GM18517 (cell line): ENCODE measurements at regions not wholly inside any gene's neighbourhood (a gene's known extent, or its start where the extent isn't known, plus 50 kb on each side); places are given as distances from the start of the nearest gene placed in this dataset.

Experiments used
- ATAC-seq: cut with Tn5 transposase; IDR thresholded peaks from one replicate; pipeline ENCODE4 v1.9.1; 2021; ENCODE audit warnings: mild to moderate bottlenecking, moderate library complexity; ENCODE audit not compliant: unreplicated experiment

- no peak for ATAC-seq
Observed at GRCh38 chr5:162484095-162484494, 416.5 kb downstream of the GABRG2 start.

- no peak for ATAC-seq
Observed at GRCh38 chr5:162484986-162485385, 417.4 kb downstream of the GABRG2 start.

DNA sequence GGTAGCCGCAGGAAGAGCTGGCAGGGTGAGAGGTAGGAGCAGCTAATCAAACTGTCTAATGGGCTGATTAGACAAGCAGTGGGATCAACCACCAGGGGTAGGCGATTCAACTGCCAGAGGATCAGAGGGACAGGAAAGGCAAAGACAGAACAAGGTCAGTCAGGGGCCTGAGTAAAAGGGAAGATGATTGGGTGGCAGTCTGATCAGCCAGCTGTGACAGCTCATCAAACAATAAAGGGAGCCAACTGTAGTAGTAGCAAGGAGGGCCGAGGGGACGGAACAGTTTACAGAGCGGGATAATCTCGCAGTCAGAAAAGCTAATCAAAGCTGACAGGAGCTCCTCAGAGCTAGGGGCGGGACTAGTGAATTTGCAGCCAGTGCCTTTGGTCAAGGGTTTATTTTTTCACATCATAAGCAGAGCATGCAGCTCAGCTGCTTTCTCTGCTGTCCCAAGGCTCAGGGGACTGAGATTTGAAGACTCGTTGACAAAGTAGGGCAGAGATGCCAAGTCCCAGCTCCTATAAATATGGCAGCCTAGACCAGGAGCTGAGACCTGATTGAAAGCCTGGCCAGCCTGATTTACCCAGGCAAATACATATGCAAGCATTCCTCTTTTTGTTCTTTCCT, 418.2 kb downstream of the GABRG2 start:
- no peak for ATAC-seq

DNA sequence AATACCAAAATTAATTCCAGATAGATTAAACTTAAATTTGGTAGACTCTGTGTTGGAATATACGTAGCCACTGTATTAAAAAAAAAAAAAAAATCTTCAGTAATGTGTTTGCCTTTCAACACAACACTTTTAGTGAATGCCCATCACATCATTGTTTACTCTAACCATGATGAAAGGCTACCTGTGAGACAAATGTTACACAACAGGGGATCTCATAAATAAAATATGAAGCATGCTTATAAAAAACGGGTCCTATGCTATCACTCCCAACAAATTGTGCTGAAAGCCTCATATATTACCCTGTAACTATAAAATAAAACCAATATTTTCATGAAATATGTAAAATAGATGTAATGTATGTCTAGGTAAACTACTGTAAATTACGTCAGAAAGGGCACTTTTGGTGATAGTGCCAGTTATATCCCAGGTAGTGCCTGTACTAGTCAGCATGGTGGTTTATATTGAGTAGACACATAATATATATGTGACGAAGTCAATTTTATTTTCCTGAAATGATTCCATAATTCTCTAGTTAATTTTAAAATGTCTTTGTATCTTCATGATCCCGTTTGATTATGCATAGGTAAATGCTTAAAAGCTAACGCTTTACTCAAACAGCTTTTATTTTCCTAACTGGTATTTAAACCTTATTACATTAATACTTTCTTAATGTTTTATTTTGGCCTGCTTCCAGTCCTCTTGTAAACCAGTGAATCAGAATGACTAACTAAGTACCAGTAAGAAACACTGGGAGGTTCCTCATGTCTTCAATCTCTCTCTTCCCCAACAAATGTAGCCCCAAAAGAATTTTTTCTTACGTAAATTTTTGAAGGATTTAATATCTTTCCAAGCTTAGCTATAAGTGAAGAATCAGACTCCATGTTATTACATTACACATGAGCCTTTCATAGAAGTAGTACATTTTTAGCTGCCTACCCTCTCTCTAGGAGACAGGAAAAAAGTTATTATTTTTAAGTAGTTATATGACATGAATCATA, 420.3 kb downstream of the GABRG2 start:
- no peak for ATAC-seq

DNA sequence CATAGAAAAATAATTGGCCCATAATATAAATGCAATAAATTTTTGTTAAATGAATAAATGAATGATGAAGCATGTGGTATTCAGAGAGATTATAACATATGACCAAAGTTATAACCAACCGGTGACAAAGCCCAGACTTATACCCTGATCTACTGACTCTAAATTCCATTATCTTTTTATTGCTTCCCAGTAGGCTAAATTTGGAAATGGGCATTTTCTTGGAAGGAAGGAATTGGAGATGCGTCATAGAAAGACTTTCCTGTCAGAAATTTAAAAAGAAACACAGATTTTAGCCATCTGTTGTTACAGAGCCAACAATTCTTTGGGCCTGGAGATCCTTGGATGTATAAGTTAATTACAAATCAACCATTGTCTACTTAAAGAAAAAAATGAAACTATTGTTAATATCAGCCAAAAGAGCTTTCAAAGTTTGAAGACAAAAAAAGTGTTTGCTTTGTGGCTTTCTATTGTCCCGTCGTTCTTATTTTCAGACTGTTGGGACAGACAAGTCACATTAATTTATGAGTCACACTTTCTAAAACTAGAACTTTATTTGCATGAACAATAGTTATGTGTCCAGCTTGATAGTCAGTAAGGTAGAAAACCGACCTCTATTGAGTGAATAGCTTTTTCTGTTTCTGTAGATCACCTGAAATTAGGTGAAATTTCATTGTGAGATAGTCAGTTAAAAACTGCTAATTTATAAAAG, 428.7 kb downstream of the GABRG2 start:
- ATAC-seq, result peak; percentile 54

DNA sequence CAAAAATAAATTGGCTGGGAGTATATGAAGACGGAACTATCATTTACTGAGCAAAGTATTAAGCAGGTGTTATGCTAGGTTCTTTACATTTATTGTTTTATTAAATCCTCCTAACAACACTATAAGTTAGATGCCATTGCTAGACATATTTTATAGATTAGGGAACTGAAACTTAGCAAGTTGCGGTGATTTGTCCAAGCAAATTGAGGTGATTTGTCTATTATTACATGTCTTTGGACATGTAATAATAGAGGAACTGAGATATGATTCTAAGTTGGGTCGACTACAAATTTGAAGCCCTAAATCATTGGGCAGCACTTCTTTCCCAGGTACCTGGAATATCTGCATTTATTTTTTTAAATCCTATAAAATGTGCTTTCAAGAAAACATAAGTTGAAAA, 429.9 kb downstream of the GABRG2 start:
- ATAC-seq, result no peak

DNA sequence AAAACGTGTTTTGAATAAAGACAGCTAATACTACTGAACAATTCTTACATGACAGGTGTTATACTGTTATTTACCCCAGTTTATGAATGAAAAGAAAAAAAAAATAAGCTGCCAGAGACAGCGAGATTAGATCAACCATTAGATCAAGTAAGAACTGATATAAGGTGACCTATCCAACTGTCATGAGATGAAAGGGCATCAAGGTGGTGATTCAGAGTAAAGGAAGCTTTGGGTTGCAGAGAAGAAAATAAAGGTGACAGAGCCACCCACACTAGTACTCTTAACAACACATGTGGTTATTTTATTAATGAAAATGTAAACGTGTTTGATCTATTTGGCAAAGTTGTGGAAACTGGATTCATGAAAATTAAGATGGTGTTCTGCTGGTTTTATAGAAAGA, 435.2 kb downstream of the GABRG2 start:
- ATAC-seq, result no peak

GRCh38 chr5:162503796-162504195, 436.2 kb downstream of the GABRG2 start:
- no peak for ATAC-seq

GRCh38 chr5:162512935-162513565, 445.5 kb downstream of the GABRG2 start:
- ATAC-seq, result no peak

DNA sequence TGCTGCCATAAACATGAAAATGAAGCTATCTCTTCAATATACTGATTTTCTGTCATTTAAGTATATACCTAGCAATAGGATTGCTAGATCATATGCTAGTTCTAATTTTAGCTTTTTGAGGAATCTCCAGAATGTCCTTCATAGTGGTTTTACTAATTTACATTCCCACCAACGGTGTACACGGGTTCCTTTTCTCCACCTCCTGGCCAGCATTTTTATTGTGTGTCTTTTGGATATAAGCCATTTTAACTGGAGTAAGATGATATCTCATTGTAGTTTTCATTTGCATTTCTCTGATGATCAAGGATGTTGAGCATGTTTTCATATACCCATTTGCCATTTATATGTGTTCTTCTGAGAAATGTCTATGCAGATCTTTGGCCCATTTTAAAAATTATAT, 446.5 kb downstream of the GABRG2 start:
- ATAC-seq, result no peak

- ATAC-seq, result no peak
Observed at GRCh38 chr5:162520878-162521277, 453.3 kb downstream of the GABRG2 start.

GRCh38 chr5:162529209-162529608, 461.6 kb downstream of the GABRG2 start:
- no peak for ATAC-seq

- ATAC-seq, result no peak
Observed at GRCh38 chr5:162529886-162530285, 462.3 kb downstream of the GABRG2 start.

DNA sequence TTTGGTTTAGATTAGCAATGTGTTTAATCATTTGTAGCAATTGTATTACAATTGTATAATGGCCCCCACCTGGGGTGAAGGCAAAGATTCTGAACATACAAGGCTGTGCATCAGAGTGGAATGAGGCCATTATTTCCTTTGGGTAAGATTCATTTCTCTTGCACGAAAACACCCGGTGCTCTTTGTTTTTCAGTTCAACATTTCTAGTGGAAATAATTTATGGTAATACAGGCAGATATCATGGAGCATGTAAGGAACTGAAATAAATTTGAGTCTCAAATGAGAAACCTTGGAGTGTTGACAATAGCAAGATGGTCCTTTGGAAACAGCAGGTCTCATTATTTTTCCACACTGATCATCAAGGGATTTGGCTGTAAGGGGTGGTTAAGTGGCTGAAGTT, 475.9 kb downstream of the GABRG2 start:
- ATAC-seq, result no peak

DNA sequence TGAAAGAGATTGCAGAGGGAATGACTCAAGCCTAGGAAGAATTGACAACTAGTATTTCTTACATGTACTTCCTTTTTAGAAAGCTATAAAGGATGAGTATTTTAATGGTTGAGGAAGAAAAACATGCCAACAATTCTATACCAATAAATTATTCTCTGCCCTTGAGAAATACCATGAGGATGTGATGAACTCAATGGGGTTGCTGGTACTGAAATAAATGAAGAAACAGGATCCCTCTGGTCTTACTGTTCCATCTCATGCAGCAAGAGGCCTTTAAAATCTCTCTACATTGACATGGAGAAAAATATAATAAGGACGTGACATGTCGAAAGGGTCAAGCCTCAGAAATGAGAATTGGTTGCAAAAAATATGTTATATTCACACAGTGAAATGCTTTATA, 477.3 kb downstream of the GABRG2 start:
- ATAC-seq, result no peak

DNA sequence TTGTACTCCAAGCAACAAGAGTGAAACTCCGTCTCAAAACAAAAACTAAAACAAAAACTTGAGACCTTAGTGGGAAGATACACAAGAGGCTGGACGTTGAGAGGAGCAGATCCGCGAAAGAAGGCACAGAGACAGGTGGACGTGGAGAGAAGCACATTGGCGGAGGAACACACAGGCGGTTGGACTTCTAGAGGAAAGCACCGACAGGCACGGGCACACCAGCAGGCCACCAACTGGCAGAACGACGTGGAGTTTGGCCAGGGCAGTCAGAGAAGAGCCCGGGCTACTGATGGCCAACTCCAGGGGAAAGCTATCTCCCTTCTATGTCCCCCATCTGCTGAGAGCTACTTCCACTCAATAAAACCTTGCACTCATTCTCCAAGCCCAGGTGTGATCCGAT, 482.7 kb downstream of the GABRG2 start:
- ATAC-seq, result no peak

GRCh38 chr5:162558120-162558519, 490.5 kb downstream of the GABRG2 start:
- ATAC-seq, result no peak

- no peak for ATAC-seq
Observed at GRCh38 chr5:162567644-162568043, 500.1 kb downstream of the GABRG2 start.

DNA sequence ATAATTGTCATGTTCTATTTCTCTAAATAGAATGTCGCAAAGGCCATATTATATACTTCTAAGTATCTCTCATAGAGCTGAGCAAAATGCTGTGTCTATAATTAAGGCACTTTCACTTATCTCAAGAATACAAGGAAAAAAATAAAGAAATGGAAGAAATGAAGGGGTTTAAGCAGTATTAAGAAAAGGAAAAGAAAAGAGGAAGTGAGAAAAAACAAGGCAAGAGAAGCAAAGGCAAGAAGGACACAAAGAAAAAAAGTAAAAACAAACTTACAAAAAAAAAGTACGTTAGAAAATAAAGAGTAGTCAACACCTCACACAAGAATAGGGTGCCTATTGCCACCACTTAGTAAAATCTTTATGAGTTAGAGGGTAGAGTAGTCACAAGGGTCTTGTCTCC, 506.2 kb downstream of the GABRG2 start:
- ATAC-seq, result no peak

DNA sequence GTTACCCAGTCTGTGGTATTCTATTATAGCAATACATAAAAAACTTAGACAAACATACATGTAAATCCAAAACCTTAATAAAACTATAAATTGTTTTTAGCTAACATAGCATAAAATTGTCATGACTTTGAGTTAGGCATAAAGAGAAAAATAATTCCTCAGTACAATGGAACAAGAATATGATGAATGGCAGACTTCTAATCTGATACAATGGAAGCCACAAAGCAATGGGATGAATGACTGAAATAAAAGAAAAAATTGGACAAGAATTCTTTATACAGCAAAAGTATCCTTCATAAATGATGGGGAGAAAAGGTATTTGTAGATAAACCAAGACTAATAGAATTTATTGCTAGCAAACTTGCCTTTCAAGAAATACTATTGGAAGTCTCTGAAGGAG, 524.2 kb downstream of the GABRG2 start:
- no peak for ATAC-seq

- peak; percentile 71 for ATAC-seq
Observed at GRCh38 chr5:162593881-162594280, 526.3 kb downstream of the GABRG2 start.
